Esophagus squamous epithelium (tissue), 4 donors: ENCODE measurements at regions not wholly inside any gene's neighbourhood (a gene's known extent, or its start where the extent isn't known, plus 50 kb on each side); places are given as distances from the start of the nearest gene placed in this dataset.

ENCODE experiments used
- CTCF ChIP-seq, 6 experiments: fragments of 450-650 bp in 4 of 6; fragments of 200-600 bp in 2 of 6; sonication (generic) in 2 of 6; IDR thresholded peaks; one replicate each; pipeline ENCODE4 v1.5.1; 2016 to 2019; ENCODE audit warnings: antibody characterized with exemption in 6 of 6, mild to moderate bottlenecking in 4 of 6, moderate library complexity in 4 of 6
- POLR2A ChIP-seq, 4 donors: fragments of 450-650 bp; IDR thresholded peaks; one replicate each; pipeline ENCODE4 v1.6.1; 2017; ENCODE audit warnings: antibody characterized with exemption in 4 of 4, mild to moderate bottlenecking in 4 of 4, moderate library complexity in 3 of 4

- no peak for TF ChIP-seq CTCF (IDR thresholded peaks at IDR 0.05)
- TF ChIP-seq POLR2A (IDR thresholded peaks at IDR 0.05): no peak
Measured at GRCh38 chr5:39491210-39491609, 66.4 kb upstream of the DAB2 start.
